IMR-90 (cell line): ENCODE measurements at regions not wholly inside any gene's neighbourhood (a gene's known extent, or its start where the extent isn't known, plus 50 kb on each side); places are given as distances from the start of the nearest gene placed in this dataset.

Experiments used
- ATAC-seq: fragments of 200-7000 bp; cut with Tn5 transposase; 2 replicates; pipeline ENCODE4 v1.9.1; 2020; ENCODE audit warnings: low read depth, mild to moderate bottlenecking, moderate library complexity
- BruUV-seq: library from RNA; stranded (reverse); fragments of 400-500 nt; replicated peaks from 2 replicates; lab custom pipeline; 2021; lab: Mats Ljungman, UMichigan
- CTCF ChIA-PET: fragments of 300-600 bp; formaldehyde crosslinking; extraction: SDS; loops from one replicate; lab custom pipeline; 2021; ENCODE audit warnings: antibody characterized with exemption; lab: Yijun Ruan, JAX
- POLR2A ChIA-PET: fragments of 300-600 bp; sonication (Branson Sonifier 250); formaldehyde crosslinking; loops from one replicate; lab custom pipeline; 2022; ENCODE audit warnings: antibody characterized with exemption; ENCODE audit not compliant: unreplicated experiment; lab: Charles Lee
- DNase-seq: peaks from one replicate; pipeline ENCODE4 v3.0.0; 2013
- H2AFZ ChIP-seq: replicated peaks from 2 replicates; pipeline ENCODE3; 2013; ENCODE audit warnings: low read length, mild to moderate bottlenecking; ENCODE audit not compliant: poor library complexity
- H2AK5ac ChIP-seq: 2 replicates; pipeline ENCODE4 v1.6.1; 2013; ENCODE audit warnings: low read depth, low read length, inconsistent platforms
- H2AK9ac ChIP-seq: replicated peaks from 2 replicates; pipeline ENCODE3; 2013; ENCODE audit warnings: mild to moderate bottlenecking, low read depth, low read length, moderate library complexity; ENCODE audit not compliant: poor library complexity
- H2BK120ac ChIP-seq: 2 replicates; pipeline ENCODE4 v1.6.1; 2013; ENCODE audit warnings: low read depth, low read length, inconsistent platforms
- H2BK15ac ChIP-seq: 3 replicates; pipeline ENCODE4 v1.6.1; 2013; ENCODE audit warnings: low read depth, low read length, inconsistent platforms
- H2BK20ac ChIP-seq: 2 replicates; pipeline ENCODE4 v1.6.1; 2013; ENCODE audit warnings: low read depth, mild to moderate bottlenecking, inconsistent platforms, low read length, moderate library complexity
- H2BK5ac ChIP-seq: 2 replicates; pipeline ENCODE4 v1.6.1; 2013; ENCODE audit warnings: mild to moderate bottlenecking, low read depth, low read length, inconsistent platforms; ENCODE audit not compliant: poor library complexity, severe bottlenecking
- H3K14ac ChIP-seq: replicated peaks from 2 replicates; pipeline ENCODE4 v1.6.1; 2013; ENCODE audit warnings: low read depth, low read length, inconsistent platforms
- H3K18ac ChIP-seq: 2 replicates; pipeline ENCODE4 v1.6.1; 2013; ENCODE audit warnings: low read depth, low read length, control low read depth
- H3K23ac ChIP-seq: 2 replicates; pipeline ENCODE4 v1.6.1; 2013; ENCODE audit warnings: low read depth, low read length, inconsistent platforms
- H3K27ac ChIP-seq: 2 replicates; pipeline ENCODE4 v1.5.1; 2013; ENCODE audit warnings: mild to moderate bottlenecking, control low read depth, low read length; ENCODE audit not compliant: insufficient read depth
- H3K27me3 ChIP-seq: 2 replicates; pipeline ENCODE4 v1.6.1; 2013; ENCODE audit warnings: low read length; ENCODE audit not compliant: control insufficient read depth, insufficient read depth
- H3K36me3 ChIP-seq: 2 replicates; pipeline ENCODE4 v1.6.1; 2013; ENCODE audit warnings: low read length, mixed read lengths; ENCODE audit not compliant: control insufficient read depth, insufficient read depth
- H3K4ac ChIP-seq: 2 replicates; pipeline ENCODE4 v1.6.1; 2013; ENCODE audit warnings: low read depth, low read length, inconsistent platforms
- H3K4me1 ChIP-seq: 2 replicates; pipeline ENCODE4 v1.6.1; 2013; ENCODE audit warnings: low read length, mixed read lengths; ENCODE audit not compliant: control insufficient read depth, insufficient read depth
- H3K4me2 ChIP-seq: 2 replicates; pipeline ENCODE4 v1.6.1; 2013; ENCODE audit warnings: low read depth, mild to moderate bottlenecking, control low read depth, low read length, moderate library complexity
- H3K4me3 ChIP-seq: 2 replicates; pipeline ENCODE4 v1.5.1; 2013; ENCODE audit warnings: low read depth, mild to moderate bottlenecking, control low read depth, low read length, moderate library complexity; ENCODE audit not compliant: insufficient read depth
- H3K56ac ChIP-seq: 2 replicates; pipeline ENCODE4 v1.6.1; 2013; ENCODE audit warnings: low read length, inconsistent platforms; ENCODE audit not compliant: insufficient read depth; ENCODE audit errors: extremely low read depth
- H3K79me1 ChIP-seq, 2 experiments: 2 replicates each; pipeline ENCODE4 v1.6.1; 2013; ENCODE audit warnings: low read length in 2 of 2, inconsistent platforms in 1 of 2, low read depth in 1 of 2
- H3K9ac ChIP-seq: 2 replicates; pipeline ENCODE4 v1.6.1; 2013; ENCODE audit warnings: low read depth, low read length, control low read depth
- H3K9me1 ChIP-seq: 2 replicates; pipeline ENCODE4 v1.6.1; 2013; ENCODE audit warnings: low read length, inconsistent platforms; ENCODE audit not compliant: insufficient read depth
- H3K9me3 ChIP-seq: 2 replicates; pipeline ENCODE4 v1.6.1; 2013; ENCODE audit warnings: low read length; ENCODE audit not compliant: control insufficient read depth, insufficient read depth
- H4K20me1 ChIP-seq: 2 replicates; pipeline ENCODE4 v1.6.1; 2013; ENCODE audit warnings: low read length, inconsistent platforms; ENCODE audit not compliant: insufficient read depth
- H4K5ac ChIP-seq: 2 replicates; pipeline ENCODE4 v1.6.1; 2013; ENCODE audit warnings: mild to moderate bottlenecking, low read depth, low read length, control low read depth
- H4K8ac ChIP-seq, 2 experiments: 2 replicates each; pipeline ENCODE4 v1.6.1; 2013; ENCODE audit warnings: low read depth in 2 of 2, low read length in 2 of 2, control low read depth in 1 of 2, inconsistent platforms in 1 of 2
- H4K91ac ChIP-seq: 2 replicates; pipeline ENCODE4 v1.6.1; 2013; ENCODE audit warnings: low read depth, low read length, inconsistent platforms; ENCODE audit not compliant: insufficient read depth
- BHLHE40 ChIP-seq: fragments of 150-350 bp; IDR thresholded peaks from 2 replicates; pipeline ENCODE4 v1.6.1; 2016; ENCODE audit warnings: mild to moderate bottlenecking, low read depth, low read length
- CHD1 ChIP-seq: IDR thresholded peaks from 2 replicates; pipeline ENCODE4 v1.6.1; 2012; ENCODE audit warnings: low read depth, low read length, improper control_type of control experiment
- FOS ChIP-seq: fragments of 150-350 bp; IDR thresholded peaks from 2 replicates; pipeline ENCODE4 v1.6.1; 2016; ENCODE audit warnings: low read depth, low read length
- MAFK ChIP-seq: IDR thresholded peaks from 2 replicates; pipeline ENCODE4 v1.6.1; 2012; ENCODE audit warnings: low read depth, low read length, improper control_type of control experiment
- MAZ ChIP-seq: IDR thresholded peaks from 2 replicates; pipeline ENCODE4 v1.6.1; 2012; ENCODE audit warnings: low read depth, mild to moderate bottlenecking, low read length, improper control_type of control experiment, moderate library complexity, borderline replicate concordance
- MXI1 ChIP-seq: IDR thresholded peaks from 2 replicates; pipeline ENCODE4 v1.6.1; 2012; ENCODE audit warnings: low read depth, mild to moderate bottlenecking, low read length, moderate library complexity, borderline replicate concordance
- RCOR1 ChIP-seq: IDR thresholded peaks from 2 replicates; pipeline ENCODE4 v1.6.1; 2012; ENCODE audit warnings: mild to moderate bottlenecking, low read length, improper control_type of control experiment; ENCODE audit not compliant: insufficient replicate concordance
- RFX5 ChIP-seq: IDR thresholded peaks from 2 replicates; pipeline ENCODE4 v1.8.0; 2012; ENCODE audit warnings: low read depth, mild to moderate bottlenecking, low read length, moderate library complexity
- SMC3 ChIP-seq: fragments of 150-350 bp; IDR thresholded peaks from 2 replicates; pipeline ENCODE4 v1.6.1; 2016; ENCODE audit warnings: low read depth, mild to moderate bottlenecking, antibody characterized with exemption, low read length, moderate library complexity
- WGBS, 2 experiments: methylation state at CpG; one replicate each; pipeline versions ENCODE4 v1.1.5 to v1.1.7; 2013; ENCODE audit warnings: missing lambda C conversion rate in 2 of 2; ENCODE audit not compliant: insufficient read length in 1 of 2; ENCODE audit errors: extremely low coverage in 2 of 2; 5-methylcytosine and 5-hydroxymethylcytosine counted together
- dilution Hi-C: fragments of 300-500 bp; cut with HindIII; formaldehyde crosslinking; loops from one replicate; pipeline ENCODE4 v1.14.3; 2018; ENCODE audit warnings: low sequenced_read_pairs; ENCODE audit not compliant: unreplicated experiment
- in situ Hi-C: fragments of 300-500 bp; cut with MboI; formaldehyde crosslinking; loops from 3 replicates; pipeline ENCODE4 v1.14.3; 2019; ENCODE audit warnings: low sequenced_read_pairs, inconsistent platforms, mixed read lengths
- intact Hi-C: fragments of 100-400 bp; cut with micrococcal nuclease; formaldehyde crosslinking; loops from 2 replicates; pipeline ENCODE4 v1.10.0; 2022
- TF ChIP-seq, protein P1 (sequence below): conservative IDR thresholded peaks from 2 replicates; pipeline ENCODE4 v1.5.1; 2012; ENCODE audit warnings: mild to moderate bottlenecking, low read depth, low read length, improper control_type of control experiment
- TF ChIP-seq, protein P2 (sequence below): fragments of 150-350 bp; IDR thresholded peaks from 2 replicates; pipeline ENCODE4 v1.6.1; 2016; ENCODE audit warnings: low read depth, mild to moderate bottlenecking, low read length, moderate library complexity, borderline replicate concordance
- TF ChIP-seq, protein P3 (sequence below): fragments of 150-350 bp; IDR thresholded peaks from 2 replicates; pipeline ENCODE4 v1.6.1; 2017; ENCODE audit warnings: mild to moderate bottlenecking, antibody characterized with exemption, low read length, low read depth

DNA sequence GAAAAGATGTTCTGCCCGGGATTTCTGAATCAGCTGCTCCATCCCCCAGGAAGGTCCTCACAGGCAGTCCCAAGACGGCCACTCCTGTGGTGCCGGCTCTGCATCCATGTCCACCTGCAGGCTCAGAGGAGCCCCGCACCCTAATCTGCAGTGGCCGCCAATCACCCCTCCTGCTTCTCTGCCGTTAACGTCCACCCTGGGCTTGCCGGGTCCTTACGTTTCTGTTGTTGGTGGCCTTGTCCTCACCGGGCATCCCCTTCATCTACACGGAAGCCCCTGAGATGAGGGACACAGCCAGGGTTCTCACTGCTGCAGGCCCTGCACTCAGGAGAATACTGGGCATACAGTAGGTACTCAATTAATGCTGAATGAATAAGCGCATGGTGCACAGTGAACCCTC is 131.5 kb upstream of the SNTG2 start:
- Histone ChIP-seq H3K9me1 (no peaks in the 10 kb centered on the region), H3K27me3 (no peaks in the 10 kb centered on the region), H4K8ac (no peak overlapping the region), H3K4me1 (no peaks in the 10 kb centered on the region), H2BK20ac (no peak overlapping the region), H3K14ac (no peak overlapping the region), H3K4me3 (no peak overlapping the region), H3K4me2 (no peak overlapping the region), H4K91ac (no peak overlapping the region), H2AK9ac (no peak overlapping the region), H2BK15ac (no peak overlapping the region), H3K9me3 (peaks cover 54% of the 10 kb centered on the region), H3K56ac (no peak overlapping the region), H3K18ac (no peak overlapping the region), H3K9ac (no peak overlapping the region), H3K36me3 (no peaks in the 10 kb centered on the region), H2AK5ac (no peak overlapping the region), H3K27ac (no peak overlapping the region), H3K23ac (no peak overlapping the region), H2BK120ac (no peak overlapping the region), H4K20me1 (no peaks in the 10 kb centered on the region), H3K4ac (no peak overlapping the region), H2BK5ac (no peak overlapping the region), H3K79me1 (no peaks in the 10 kb centered on the region), H2AFZ (no peak overlapping the region), H4K5ac (no peak overlapping the region)
- in situ Hi-C loops, result no loop called here
- 77% methylated on average over 6 of the region's 12 CpGs; no CpG with 5 or more reads in 1 of the 2 experiments for WGBS, 2 experiments
- ATAC-seq, result no peak
- intact Hi-C loops, result no loop called here
- dilution Hi-C loops, result no loop called here
- DNase-seq, result no peak
- ChIA-PET POLR2A (no interaction called here), CTCF (no interaction called here)
- no TSS peak for BruUV-seq
- TF ChIP-seq, protein P1, sequence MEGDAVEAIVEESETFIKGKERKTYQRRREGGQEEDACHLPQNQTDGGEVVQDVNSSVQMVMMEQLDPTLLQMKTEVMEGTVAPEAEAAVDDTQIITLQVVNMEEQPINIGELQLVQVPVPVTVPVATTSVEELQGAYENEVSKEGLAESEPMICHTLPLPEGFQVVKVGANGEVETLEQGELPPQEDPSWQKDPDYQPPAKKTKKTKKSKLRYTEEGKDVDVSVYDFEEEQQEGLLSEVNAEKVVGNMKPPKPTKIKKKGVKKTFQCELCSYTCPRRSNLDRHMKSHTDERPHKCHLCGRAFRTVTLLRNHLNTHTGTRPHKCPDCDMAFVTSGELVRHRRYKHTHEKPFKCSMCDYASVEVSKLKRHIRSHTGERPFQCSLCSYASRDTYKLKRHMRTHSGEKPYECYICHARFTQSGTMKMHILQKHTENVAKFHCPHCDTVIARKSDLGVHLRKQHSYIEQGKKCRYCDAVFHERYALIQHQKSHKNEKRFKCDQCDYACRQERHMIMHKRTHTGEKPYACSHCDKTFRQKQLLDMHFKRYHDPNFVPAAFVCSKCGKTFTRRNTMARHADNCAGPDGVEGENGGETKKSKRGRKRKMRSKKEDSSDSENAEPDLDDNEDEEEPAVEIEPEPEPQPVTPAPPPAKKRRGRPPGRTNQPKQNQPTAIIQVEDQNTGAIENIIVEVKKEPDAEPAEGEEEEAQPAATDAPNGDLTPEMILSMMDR, result no peak
- no peak for TF ChIP-seq RCOR1
- TF ChIP-seq SMC3, result no peak
- TF ChIP-seq BHLHE40, result no peak
- TF ChIP-seq MAZ, result no peak
- TF ChIP-seq MXI1, result no peak
- no peak for TF ChIP-seq FOS
- no peak for TF ChIP-seq MAFK
- TF ChIP-seq, protein P2, sequence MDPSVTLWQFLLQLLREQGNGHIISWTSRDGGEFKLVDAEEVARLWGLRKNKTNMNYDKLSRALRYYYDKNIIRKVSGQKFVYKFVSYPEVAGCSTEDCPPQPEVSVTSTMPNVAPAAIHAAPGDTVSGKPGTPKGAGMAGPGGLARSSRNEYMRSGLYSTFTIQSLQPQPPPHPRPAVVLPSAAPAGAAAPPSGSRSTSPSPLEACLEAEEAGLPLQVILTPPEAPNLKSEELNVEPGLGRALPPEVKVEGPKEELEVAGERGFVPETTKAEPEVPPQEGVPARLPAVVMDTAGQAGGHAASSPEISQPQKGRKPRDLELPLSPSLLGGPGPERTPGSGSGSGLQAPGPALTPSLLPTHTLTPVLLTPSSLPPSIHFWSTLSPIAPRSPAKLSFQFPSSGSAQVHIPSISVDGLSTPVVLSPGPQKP, result no peak
- TF ChIP-seq CHD1, result no peak
- TF ChIP-seq, protein P3, sequence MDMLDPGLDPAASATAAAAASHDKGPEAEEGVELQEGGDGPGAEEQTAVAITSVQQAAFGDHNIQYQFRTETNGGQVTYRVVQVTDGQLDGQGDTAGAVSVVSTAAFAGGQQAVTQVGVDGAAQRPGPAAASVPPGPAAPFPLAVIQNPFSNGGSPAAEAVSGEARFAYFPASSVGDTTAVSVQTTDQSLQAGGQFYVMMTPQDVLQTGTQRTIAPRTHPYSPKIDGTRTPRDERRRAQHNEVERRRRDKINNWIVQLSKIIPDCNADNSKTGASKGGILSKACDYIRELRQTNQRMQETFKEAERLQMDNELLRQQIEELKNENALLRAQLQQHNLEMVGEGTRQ, result no peak
- TF ChIP-seq RFX5, result no peak
